LNCaP clone FGC (cell line): ENCODE measurements at regions not wholly inside any gene's neighbourhood (a gene's known extent, or its start where the extent isn't known, plus 50 kb on each side); places are given as distances from the start of the nearest gene placed in this dataset.

Experiments
- DNase-seq: peaks from one replicate; pipeline ENCODE4 v3.0.0-alpha.2; 2011; ENCODE audit warnings: low read depth
- H3K4me3 ChIP-seq: 2 replicates; pipeline ENCODE4 v1.5.1; 2011; ENCODE audit warnings: mild to moderate bottlenecking, low read depth, low read length, control low read depth
- CTCF ChIP-seq: IDR thresholded peaks from 2 replicates; pipeline ENCODE4 v1.5.1; 2012; ENCODE audit warnings: mild to moderate bottlenecking; ENCODE audit not compliant: control insufficient read depth, insufficient read depth; ENCODE audit errors: extremely low read depth

GRCh38 chr10:129097776-129098330 lies 369.2 kb upstream of the MGMT start:
- H3K4me3 ChIP-seq, result no peak overlapping the region
- no peak for DNase-seq
- no peak for TF ChIP-seq CTCF

- no peak overlapping the region for H3K4me3 ChIP-seq
- no peak for TF ChIP-seq CTCF
- no peak for DNase-seq
Measured at GRCh38 chr10:129098517-129098916, 368.5 kb upstream of the MGMT start.

DNA sequence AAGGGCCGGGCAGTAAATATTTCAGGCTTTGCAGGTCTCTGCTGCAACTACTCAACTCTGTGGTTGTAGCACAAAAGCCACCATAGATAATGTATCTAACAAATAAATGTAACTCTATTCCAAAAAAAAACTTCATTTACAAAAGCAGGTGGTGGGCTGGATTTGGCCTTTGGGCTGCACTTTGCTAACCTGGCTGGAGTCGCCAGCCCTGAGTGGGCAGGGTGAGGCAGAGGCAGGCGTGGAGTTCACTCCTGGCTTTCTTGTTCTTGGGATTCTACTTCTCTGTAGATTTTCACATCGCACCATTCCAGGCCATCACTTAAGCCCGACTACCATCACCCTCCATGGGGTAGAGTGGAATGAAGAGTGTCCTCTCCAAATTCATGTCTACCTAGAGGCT lies 367.6 kb upstream of the MGMT start:
- H3K4me3 ChIP-seq, result no peak overlapping the region
- no peak for TF ChIP-seq CTCF
- DNase-seq, result no peak

DNA sequence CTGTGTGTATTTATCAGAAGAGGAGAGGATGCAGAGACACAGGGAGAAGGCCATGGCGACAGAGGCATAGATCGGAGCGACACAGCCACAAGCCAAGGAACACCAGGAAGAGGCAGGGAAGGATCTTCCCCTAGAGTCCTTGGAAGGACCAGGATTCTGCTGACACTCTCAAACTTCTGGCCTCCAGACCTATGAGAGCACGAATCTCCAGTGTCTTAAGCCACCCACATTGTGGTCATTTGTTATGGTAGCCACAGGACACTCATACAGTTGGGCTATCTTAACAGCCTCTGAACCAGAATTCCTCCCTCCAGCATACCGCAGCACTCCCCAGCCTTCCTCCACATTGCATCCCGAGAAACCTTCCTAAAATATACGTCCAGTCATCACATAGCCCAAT lies 367.0 kb upstream of the MGMT start:
- no peak for TF ChIP-seq CTCF
- no peak for DNase-seq
- H3K4me3 ChIP-seq, result no peak overlapping the region

- no peak overlapping the region for H3K4me3 ChIP-seq
- DNase-seq, result no peak
- TF ChIP-seq CTCF, result no peak
Measured at GRCh38 chr10:129101232-129101980, 365.6 kb upstream of the MGMT start.

- no peak for DNase-seq
- TF ChIP-seq CTCF, result no peak
- no peak overlapping the region for H3K4me3 ChIP-seq
Measured at GRCh38 chr10:129102906-129103693, 363.9 kb upstream of the MGMT start.
